ENCODE measurements at regions not wholly inside any gene's neighbourhood (a gene's known extent, or its start where the extent isn't known, plus 50 kb on each side); places are given as distances from the start of the nearest gene placed in this dataset.

- Histone ChIP-seq H3K9me3 (ENCODE audit: control insufficient read depth, insufficient read depth, low read depth, low read length) (no peaks in the 10 kb centered on the region), H3K4me3 (ENCODE audit: low read depth in 2 of 2, low read length in 2 of 2) (no peak overlapping the region), H3K27me3 (ENCODE audit: control insufficient read depth, insufficient read depth, low read length) (no peaks in the 10 kb centered on the region), H3K27ac (ENCODE audit: low read length) (no peak overlapping the region), H3K36me3 (ENCODE audit: control insufficient read depth, insufficient read depth, low read length) (no peaks in the 10 kb centered on the region), H3K4me1 (ENCODE audit: control insufficient read depth, insufficient read depth, low read length) (no peaks in the 10 kb centered on the region)
- intact Hi-C loops (cut with micrococcal nuclease; ENCODE audit: unreplicated experiment) = no loop called here
- TF ChIP-seq POLR2AphosphoS5 (IDR thresholded peaks at IDR 0.05; ENCODE audit: low read depth, low read length) = no peak
- no peak for TF ChIP-seq SIN3A (IDR thresholded peaks at IDR 0.05; ENCODE audit: borderline replicate concordance, insufficient read depth, low read depth, low read length)
- TF ChIP-seq TCF7L2 (IDR thresholded peaks at IDR 0.05; ENCODE audit: low read depth, low read length) = no peak
- no peak for TF ChIP-seq REST (IDR thresholded peaks at IDR 0.05; ENCODE audit: insufficient read depth in 1 of 2, low read depth in 2 of 2, low read length in 1 of 2)
- no peak for TF ChIP-seq CTCF (IDR thresholded peaks at IDR 0.05)
- in situ Hi-C loops (cut with HindIII; ENCODE audit: low pct_unique_long_range_greater_than_20kb, low sequenced_read_pairs) = no loop called here
- ATAC-seq (no peak), DNase-seq (ENCODE audit: low read depth, low spot score) (no peak)
- BruUV-seq (replicated peaks) = no TSS peak
- CTCF ChIA-PET = no interaction called here
- POLR2A ChIA-PET = no interaction called here
Measured at GRCh38 chr6:113065611-113066010, 718.5 kb downstream of the RFPL4B start.

- no peak for TF ChIP-seq TCF7L2 (IDR thresholded peaks at IDR 0.05; ENCODE audit: low read depth, low read length)
- TF ChIP-seq REST (IDR thresholded peaks at IDR 0.05; ENCODE audit: insufficient read depth in 1 of 2, low read depth in 2 of 2, low read length in 1 of 2) = no peak
- no peak for TF ChIP-seq SIN3A (IDR thresholded peaks at IDR 0.05; ENCODE audit: borderline replicate concordance, insufficient read depth, low read depth, low read length)
- no peak for TF ChIP-seq POLR2AphosphoS5 (IDR thresholded peaks at IDR 0.05; ENCODE audit: low read depth, low read length)
- no peak for TF ChIP-seq CTCF (IDR thresholded peaks at IDR 0.05)
- no peak for ATAC-seq
- Histone ChIP-seq H3K4me1 (ENCODE audit: control insufficient read depth, insufficient read depth, low read length) (no peaks in the 10 kb centered on the region), H3K36me3 (ENCODE audit: control insufficient read depth, insufficient read depth, low read length) (no peaks in the 10 kb centered on the region), H3K27me3 (ENCODE audit: control insufficient read depth, insufficient read depth, low read length) (no peaks in the 10 kb centered on the region), H3K4me3 (ENCODE audit: low read depth in 2 of 2, low read length in 2 of 2) (no peak overlapping the region), H3K9me3 (ENCODE audit: control insufficient read depth, insufficient read depth, low read depth, low read length) (no peaks in the 10 kb centered on the region), H3K27ac (ENCODE audit: low read length) (no peak overlapping the region)
- no TSS peak for BruUV-seq (replicated peaks)
- no peak for DNase-seq (ENCODE audit: low read depth, low spot score)
- ChIA-PET CTCF (no interaction called here), POLR2A (no interaction called here)
- intact Hi-C loops (cut with micrococcal nuclease; ENCODE audit: unreplicated experiment) = no loop called here
- in situ Hi-C loops (cut with HindIII; ENCODE audit: low pct_unique_long_range_greater_than_20kb, low sequenced_read_pairs) = no loop called here
Measured at GRCh38 chr6:113067612-113068275, 720.6 kb downstream of the RFPL4B start.
